ENCODE measurements at regions not wholly inside any gene's neighbourhood (a gene's known extent, or its start where the extent isn't known, plus 50 kb on each side); places are given as distances from the start of the nearest gene placed in this dataset.
"Not testable (repeated sequence)": the region's sequence is repeated elsewhere in the genome, so short reads cannot be mapped to it uniquely, and the experiment has no call there.

DNA sequence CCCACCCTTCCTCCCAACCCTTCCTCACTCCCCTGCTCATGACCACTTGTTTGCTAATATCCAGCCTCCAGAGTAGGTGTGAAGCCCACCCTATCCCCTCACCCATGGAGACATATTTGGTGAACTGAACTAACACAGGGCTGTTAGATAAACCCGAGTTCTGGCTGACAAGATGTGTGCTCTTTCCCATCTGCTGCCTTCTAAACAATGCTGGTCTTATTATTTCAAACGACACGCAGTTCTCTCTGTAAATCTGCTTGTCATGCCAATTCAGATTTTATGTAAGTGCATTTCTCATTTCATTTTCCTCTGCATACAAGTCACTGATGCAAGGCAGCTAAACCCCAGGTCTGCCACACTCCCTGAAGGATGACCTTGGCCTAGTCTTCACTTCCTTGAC, 343.0 kb upstream of the CDH5 start:
- Histone ChIP-seq H3K4me3 (ENCODE audit: low read length in 2 of 2) (no peak overlapping the region), H3K36me3 (ENCODE audit: control insufficient read depth in 2 of 2, insufficient read depth in 2 of 2, low read length in 1 of 2) (no peaks in the 10 kb centered on the region), H3K4me1 (ENCODE audit: control insufficient read depth in 2 of 2, insufficient read depth in 2 of 2, low read length in 2 of 2) (no peaks in the 10 kb centered on the region), H3K27me3 (ENCODE audit: control insufficient read depth in 2 of 2, insufficient read depth in 1 of 2, low read length in 1 of 2) (no peaks in the 10 kb centered on the region), H3K27ac (ENCODE audit: low read depth in 1 of 2, low read length in 1 of 2) (no peak overlapping the region), H3K9me3 (ENCODE audit: control insufficient read depth in 2 of 2, insufficient read depth in 1 of 2, low read length in 1 of 2) (peaks cover 0 to 4% of the 10 kb centered on the region in 2 donors)
- DNase-seq (ENCODE audit: low read depth in 6 of 9, low spot score in 9 of 9): no peak
- WGBS: 92% methylated on average over 3 of the region's 3 CpGs

- DNase-seq (ENCODE audit: low read depth in 6 of 9, low spot score in 9 of 9): no peak
- no peak overlapping the region for H3K27ac ChIP-seq (ENCODE audit: low read depth in 1 of 2, low read length in 1 of 2)
- H3K4me1 ChIP-seq (ENCODE audit: control insufficient read depth in 2 of 2, insufficient read depth in 2 of 2, low read length in 2 of 2): no peaks in the 10 kb centered on the region
- H3K27me3 ChIP-seq (ENCODE audit: control insufficient read depth in 2 of 2, insufficient read depth in 1 of 2, low read length in 1 of 2): no peaks in the 10 kb centered on the region
- peaks cover 0 to 4% of the 10 kb centered on the region in 2 donors for H3K9me3 ChIP-seq (ENCODE audit: control insufficient read depth in 2 of 2, insufficient read depth in 1 of 2, low read length in 1 of 2)
- H3K4me3 ChIP-seq (ENCODE audit: low read length in 2 of 2): no peak overlapping the region
- no peaks in the 10 kb centered on the region for H3K36me3 ChIP-seq (ENCODE audit: control insufficient read depth in 2 of 2, insufficient read depth in 2 of 2, low read length in 1 of 2)
Observed at GRCh38 chr16:66020642-66021041, 345.8 kb upstream of the CDH5 start.

DNA sequence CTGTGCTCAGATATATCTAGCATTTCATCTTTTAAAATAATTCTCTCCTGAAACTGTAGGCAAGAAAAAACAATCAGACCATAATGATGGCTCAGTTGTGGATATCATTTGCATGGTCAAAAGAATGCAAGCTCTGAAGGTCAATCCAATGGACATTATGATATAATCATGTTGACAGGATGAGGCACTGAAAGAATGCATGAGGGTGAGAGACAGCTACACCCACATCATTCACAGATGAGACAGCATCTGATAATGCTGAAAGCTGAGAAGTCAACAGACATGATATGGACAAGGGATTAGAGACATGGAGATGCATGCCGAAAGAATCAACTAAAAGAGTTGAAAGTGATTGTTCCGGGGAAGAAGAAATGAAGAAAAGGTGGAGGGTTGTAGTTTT, 346.4 kb upstream of the CDH5 start:
- H3K36me3 ChIP-seq (ENCODE audit: control insufficient read depth in 2 of 2, insufficient read depth in 2 of 2, low read length in 1 of 2): no peaks in the 10 kb centered on the region
- H3K4me3 ChIP-seq (ENCODE audit: low read length in 2 of 2): no peak overlapping the region
- DNase-seq (ENCODE audit: low read depth in 6 of 9, low spot score in 9 of 9): no peak
- H3K27ac ChIP-seq (ENCODE audit: low read depth in 1 of 2, low read length in 1 of 2): no peak overlapping the region
- no peaks in the 10 kb centered on the region for H3K27me3 ChIP-seq (ENCODE audit: control insufficient read depth in 2 of 2, insufficient read depth in 1 of 2, low read length in 1 of 2)
- 94% methylated on average over 2 of the region's 2 CpGs for WGBS
- H3K9me3 ChIP-seq (ENCODE audit: control insufficient read depth in 2 of 2, insufficient read depth in 1 of 2, low read length in 1 of 2): peaks cover 0 to 3% of the 10 kb centered on the region in 2 donors
- H3K4me1 ChIP-seq (ENCODE audit: control insufficient read depth in 2 of 2, insufficient read depth in 2 of 2, low read length in 2 of 2): no peaks in the 10 kb centered on the region

DNA sequence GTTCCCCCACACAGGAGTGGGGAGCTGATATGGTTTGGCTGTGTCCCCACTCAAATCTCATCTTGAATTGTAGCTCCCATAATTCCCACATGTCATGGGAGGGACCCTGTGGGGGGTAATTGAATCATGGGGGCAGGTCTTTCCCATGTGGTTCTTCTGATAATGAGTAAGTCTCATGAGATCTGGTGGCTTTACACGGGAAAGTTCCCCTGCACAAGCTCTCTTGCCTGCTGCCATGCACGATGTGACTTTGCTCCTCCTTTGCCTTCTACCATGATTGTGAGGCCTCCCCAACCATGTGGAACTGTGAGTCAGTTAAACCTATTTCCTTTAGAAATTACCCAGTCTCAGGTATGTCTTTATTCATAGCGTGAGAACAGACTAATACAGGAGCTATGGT, 347.0 kb upstream of the CDH5 start:
- H3K4me3 ChIP-seq (ENCODE audit: low read length in 2 of 2); H3K9me3 ChIP-seq (ENCODE audit: control insufficient read depth in 2 of 2, insufficient read depth in 1 of 2, low read length in 1 of 2); DNase-seq (ENCODE audit: low read depth in 6 of 9, low spot score in 9 of 9); H3K36me3 ChIP-seq (ENCODE audit: control insufficient read depth in 2 of 2, insufficient read depth in 2 of 2, low read length in 1 of 2); H3K27ac ChIP-seq (ENCODE audit: low read depth in 1 of 2, low read length in 1 of 2); H3K4me1 ChIP-seq (ENCODE audit: control insufficient read depth in 2 of 2, insufficient read depth in 2 of 2, low read length in 2 of 2); H3K27me3 ChIP-seq (ENCODE audit: control insufficient read depth in 2 of 2, insufficient read depth in 1 of 2, low read length in 1 of 2): not testable (repeated sequence)
- WGBS: 94% methylated on average over 3 of the region's 3 CpGs

DNA sequence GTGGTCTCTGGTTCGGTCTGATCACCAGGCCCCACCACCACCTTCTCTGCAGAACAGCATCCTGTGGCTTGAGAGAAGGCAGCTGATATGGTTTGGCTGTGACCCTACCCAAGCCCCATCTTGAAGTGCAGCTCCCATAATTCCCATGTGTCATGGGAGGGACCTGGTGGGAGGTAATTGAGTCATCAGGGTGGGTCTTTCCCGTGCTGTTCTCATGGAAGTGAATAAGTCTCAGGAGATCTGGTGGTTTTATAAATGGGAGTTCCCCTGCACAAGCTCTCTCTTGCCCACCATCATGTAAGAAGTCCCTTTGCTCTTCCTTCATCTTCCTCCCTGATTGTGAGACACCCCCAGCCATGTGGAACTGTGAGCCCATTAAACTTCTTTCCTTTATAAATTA, 352.3 kb upstream of the CDH5 start:
- no peaks in the 10 kb centered on the region for H3K27me3 ChIP-seq (ENCODE audit: control insufficient read depth in 2 of 2, insufficient read depth in 1 of 2, low read length in 1 of 2)
- H3K4me1 ChIP-seq (ENCODE audit: control insufficient read depth in 2 of 2, insufficient read depth in 2 of 2, low read length in 2 of 2): no peaks in the 10 kb centered on the region
- 85% methylated on average over 2 of the region's 2 CpGs for WGBS
- H3K9me3 ChIP-seq (ENCODE audit: control insufficient read depth in 2 of 2, insufficient read depth in 1 of 2, low read length in 1 of 2): no peaks in the 10 kb centered on the region
- H3K27ac ChIP-seq (ENCODE audit: low read depth in 1 of 2, low read length in 1 of 2): no peak overlapping the region
- H3K4me3 ChIP-seq (ENCODE audit: low read length in 2 of 2): no peak overlapping the region
- no peak for DNase-seq (ENCODE audit: low read depth in 6 of 9, low spot score in 9 of 9)
- no peaks in the 10 kb centered on the region for H3K36me3 ChIP-seq (ENCODE audit: control insufficient read depth in 2 of 2, insufficient read depth in 2 of 2, low read length in 1 of 2)

- no peaks in the 10 kb centered on the region for H3K27me3 ChIP-seq (ENCODE audit: control insufficient read depth in 2 of 2, insufficient read depth in 1 of 2, low read length in 1 of 2)
- no peaks in the 10 kb centered on the region for H3K36me3 ChIP-seq (ENCODE audit: control insufficient read depth in 2 of 2, insufficient read depth in 2 of 2, low read length in 1 of 2)
- H3K4me1 ChIP-seq (ENCODE audit: control insufficient read depth in 2 of 2, insufficient read depth in 2 of 2, low read length in 2 of 2): no peaks in the 10 kb centered on the region
- H3K27ac ChIP-seq (ENCODE audit: low read depth in 1 of 2, low read length in 1 of 2): no peak overlapping the region
- 81% methylated on average over 2 of the region's 2 CpGs for WGBS
- H3K4me3 ChIP-seq (ENCODE audit: low read length in 2 of 2): no peak overlapping the region
- no peak for DNase-seq (ENCODE audit: low read depth in 6 of 9, low spot score in 9 of 9)
- no peaks in the 10 kb centered on the region for H3K9me3 ChIP-seq (ENCODE audit: control insufficient read depth in 2 of 2, insufficient read depth in 1 of 2, low read length in 1 of 2)
Observed at GRCh38 chr16:66013486-66013885, 353.0 kb upstream of the CDH5 start.

DNA sequence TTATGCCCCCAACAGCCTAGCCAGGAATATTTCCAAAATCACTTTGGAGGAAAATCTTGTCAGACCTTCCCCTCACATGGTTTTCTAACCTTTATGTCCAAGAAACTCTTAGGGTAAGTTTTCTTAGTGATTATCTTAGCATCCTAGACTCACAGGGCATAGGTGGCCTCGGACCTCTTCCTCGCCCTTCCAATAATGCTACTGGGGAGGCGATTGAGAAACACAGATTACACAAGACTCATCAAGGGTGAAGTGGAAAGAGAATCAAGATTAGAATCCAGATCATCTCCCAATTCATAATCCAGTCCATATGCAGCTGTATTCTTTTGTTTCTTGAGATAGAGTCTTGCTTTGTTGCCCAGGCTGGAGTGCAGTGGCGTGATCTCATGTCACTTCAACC, 358.4 kb upstream of the CDH5 start:
- H3K4me3 ChIP-seq (ENCODE audit: low read length in 2 of 2): no peak overlapping the region
- no peaks in the 10 kb centered on the region for H3K36me3 ChIP-seq (ENCODE audit: control insufficient read depth in 2 of 2, insufficient read depth in 2 of 2, low read length in 1 of 2)
- H3K9me3 ChIP-seq (ENCODE audit: control insufficient read depth in 2 of 2, insufficient read depth in 1 of 2, low read length in 1 of 2): no peaks in the 10 kb centered on the region
- H3K27me3 ChIP-seq (ENCODE audit: control insufficient read depth in 2 of 2, insufficient read depth in 1 of 2, low read length in 1 of 2): no peaks in the 10 kb centered on the region
- no peak for DNase-seq (ENCODE audit: low read depth in 6 of 9, low spot score in 9 of 9)
- 92% methylated on average over 4 of the region's 4 CpGs for WGBS
- no peak overlapping the region for H3K27ac ChIP-seq (ENCODE audit: low read depth in 1 of 2, low read length in 1 of 2)
- H3K4me1 ChIP-seq (ENCODE audit: control insufficient read depth in 2 of 2, insufficient read depth in 2 of 2, low read length in 2 of 2): no peaks in the 10 kb centered on the region

DNA sequence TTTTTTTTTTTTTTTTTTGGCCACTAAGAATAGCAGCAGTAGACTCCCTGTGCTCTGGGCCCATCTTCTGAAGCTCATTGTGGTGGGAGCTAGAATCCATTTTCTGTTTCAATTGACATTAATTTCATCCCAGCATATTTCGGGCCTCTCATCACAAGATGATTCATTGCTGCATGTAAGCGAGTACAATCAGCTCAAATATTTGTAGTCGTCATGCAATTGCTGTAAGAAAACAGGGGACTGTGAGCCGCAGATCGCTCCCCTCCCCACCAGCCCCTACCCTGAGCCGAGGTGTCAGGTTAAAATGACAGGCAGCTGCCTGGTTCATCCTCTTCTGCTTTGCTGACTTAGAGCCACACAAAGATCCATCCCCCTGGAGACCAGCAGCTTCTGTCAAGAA, 358.8 kb upstream of the CDH5 start:
- Histone ChIP-seq H3K27me3 (ENCODE audit: control insufficient read depth in 2 of 2, insufficient read depth in 1 of 2, low read length in 1 of 2) (no peaks in the 10 kb centered on the region), H3K4me1 (ENCODE audit: control insufficient read depth in 2 of 2, insufficient read depth in 2 of 2, low read length in 2 of 2) (no peaks in the 10 kb centered on the region), H3K27ac (ENCODE audit: low read depth in 1 of 2, low read length in 1 of 2) (peak overlapping the region in 1 of 2 donors; percentile 31), H3K4me3 (ENCODE audit: low read length in 2 of 2) (no peak overlapping the region), H3K9me3 (ENCODE audit: control insufficient read depth in 2 of 2, insufficient read depth in 1 of 2, low read length in 1 of 2) (no peaks in the 10 kb centered on the region), H3K36me3 (ENCODE audit: control insufficient read depth in 2 of 2, insufficient read depth in 2 of 2, low read length in 1 of 2) (no peaks in the 10 kb centered on the region)
- DNase-seq (ENCODE audit: low read depth in 6 of 9, low spot score in 9 of 9): no peak
- 87% methylated on average over 6 of the region's 6 CpGs for WGBS

DNA sequence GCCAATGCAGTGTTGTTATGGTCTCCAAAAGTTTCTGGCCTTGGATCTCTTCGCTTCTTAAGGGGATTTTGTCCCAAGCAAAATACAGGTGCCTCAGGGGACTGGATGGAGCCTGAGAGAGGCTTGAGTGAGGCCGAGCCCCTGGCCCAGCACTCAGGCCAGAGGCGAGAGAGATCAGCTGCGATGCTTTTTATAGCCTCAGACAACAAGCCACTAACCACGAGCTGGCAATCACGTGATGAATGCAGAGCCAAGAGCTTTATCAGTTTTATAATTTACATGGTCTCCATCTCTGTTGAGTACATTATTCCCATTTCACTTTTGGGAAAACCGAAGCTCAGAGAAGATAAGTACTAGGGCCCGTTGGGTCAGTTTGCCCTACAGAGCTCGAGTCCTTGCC, 360.0 kb upstream of the CDH5 start:
- DNase-seq (ENCODE audit: low read depth in 6 of 9, low spot score in 9 of 9): no peak
- H3K4me3 ChIP-seq (ENCODE audit: low read length in 2 of 2): no peak overlapping the region
- no peak overlapping the region for H3K27ac ChIP-seq (ENCODE audit: low read depth in 1 of 2, low read length in 1 of 2)
- H3K27me3 ChIP-seq (ENCODE audit: control insufficient read depth in 2 of 2, insufficient read depth in 1 of 2, low read length in 1 of 2): no peaks in the 10 kb centered on the region
- H3K4me1 ChIP-seq (ENCODE audit: control insufficient read depth in 2 of 2, insufficient read depth in 2 of 2, low read length in 2 of 2): no peaks in the 10 kb centered on the region
- 68% methylated on average over 9 of the region's 9 CpGs for WGBS
- no peaks in the 10 kb centered on the region for H3K36me3 ChIP-seq (ENCODE audit: control insufficient read depth in 2 of 2, insufficient read depth in 2 of 2, low read length in 1 of 2)
- H3K9me3 ChIP-seq (ENCODE audit: control insufficient read depth in 2 of 2, insufficient read depth in 1 of 2, low read length in 1 of 2): no peaks in the 10 kb centered on the region

DNA sequence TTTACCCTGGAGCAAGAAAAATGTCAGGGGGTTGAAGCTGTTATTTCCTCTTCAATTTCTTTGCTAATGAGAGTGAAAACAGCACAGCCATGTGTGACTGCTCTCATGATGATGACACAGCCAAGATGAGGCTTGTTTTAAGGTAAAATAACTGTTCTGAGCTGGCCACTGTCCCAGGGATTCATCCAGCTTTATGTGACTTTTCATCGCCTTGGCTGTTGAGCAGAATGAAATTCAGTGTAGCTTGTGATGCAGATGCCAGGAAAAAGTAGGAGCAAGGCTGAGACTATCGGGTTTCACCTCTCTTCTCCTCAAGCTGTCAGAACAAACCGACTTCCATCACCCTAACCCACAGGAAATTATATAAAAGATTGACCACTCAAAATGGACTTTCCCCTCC, 361.8 kb upstream of the CDH5 start:
- no peak overlapping the region for H3K4me3 ChIP-seq (ENCODE audit: low read length in 2 of 2)
- whole genome bisulfite sequencing: 73% methylated on average over 3 of the region's 3 CpGs
- H3K27me3 ChIP-seq (ENCODE audit: control insufficient read depth in 2 of 2, insufficient read depth in 1 of 2, low read length in 1 of 2): no peaks in the 10 kb centered on the region
- no peaks in the 10 kb centered on the region for H3K9me3 ChIP-seq (ENCODE audit: control insufficient read depth in 2 of 2, insufficient read depth in 1 of 2, low read length in 1 of 2)
- no peaks in the 10 kb centered on the region for H3K4me1 ChIP-seq (ENCODE audit: control insufficient read depth in 2 of 2, insufficient read depth in 2 of 2, low read length in 2 of 2)
- DNase-seq (ENCODE audit: low read depth in 6 of 9, low spot score in 9 of 9): peak in 1 of 9 donors; percentile 2
- H3K36me3 ChIP-seq (ENCODE audit: control insufficient read depth in 2 of 2, insufficient read depth in 2 of 2, low read length in 1 of 2): no peaks in the 10 kb centered on the region
- no peak overlapping the region for H3K27ac ChIP-seq (ENCODE audit: low read depth in 1 of 2, low read length in 1 of 2)
